ENCODE measurements at regions not wholly inside any gene's neighbourhood (a gene's known extent, or its start where the extent isn't known, plus 50 kb on each side); places are given as distances from the start of the nearest gene placed in this dataset.
"Not testable (repeated sequence)": the region's sequence is repeated elsewhere in the genome, so short reads cannot be mapped to it uniquely, and the experiment has no call there.

GRCh38 chr2:234363011-234363487, 133.8 kb downstream of the ARL4C start:
- Histone ChIP-seq H3K27me3 (ENCODE audit: insufficient read depth, low read depth, low read length) (no peaks in the 10 kb centered on the region), H3K36me3 (ENCODE audit: insufficient read depth, low read length) (no peaks in the 10 kb centered on the region), H3F3A (ENCODE audit: insufficient read depth, low read length, poor library complexity, severe bottlenecking) (no peaks in the 10 kb centered on the region), H3K79me2 (replicated peaks; ENCODE audit: insufficient read depth, low read length) (no peaks in the 10 kb centered on the region), H3K4me3 (ENCODE audit: low read length) (no peak overlapping the region), H3K27ac (ENCODE audit: low read length) (no peak overlapping the region), H3K9me3 (ENCODE audit: low read length) (peaks cover 7% of the 10 kb centered on the region), H2AFZ (ENCODE audit: low read depth, low read length) (no peak overlapping the region), H3K9me2 (ENCODE audit: insufficient read depth, low read length) (no peaks in the 10 kb centered on the region), H3K9ac (ENCODE audit: low read length) (no peak overlapping the region), H3K4me2 (ENCODE audit: low read length) (no peak overlapping the region), H4K20me1 (ENCODE audit: insufficient read depth) (no peaks in the 10 kb centered on the region)
- TF ChIP-seq REST (IDR thresholded peaks at IDR 0.05; ENCODE audit: borderline replicate concordance) (no peak), TAF1 (IDR thresholded peaks at IDR 0.05; ENCODE audit: low read depth) (no peak), SMC3 (conservative IDR thresholded peaks at IDR 0.05; ENCODE audit: poor library complexity) (no peak), EZH2 (IDR thresholded peaks at IDR 0.05; ENCODE audit: borderline replicate concordance, insufficient read depth, low read length, poor library complexity, severe bottlenecking) (no peak), POLR2AphosphoS5 (IDR thresholded peaks at IDR 0.05) (no peak), RAD21 (conservative IDR thresholded peaks at IDR 0.05) (no peak), EP300 (conservative IDR thresholded peaks at IDR 0.05; ENCODE audit: poor library complexity, severe bottlenecking) (no peak), CTCF (IDR thresholded peaks at IDR 0.05; ENCODE audit: poor library complexity, severe bottlenecking) (no peak)

GRCh38 chr2:234360313-234360975, 136.4 kb downstream of the ARL4C start:
- not testable (repeated sequence) for H3K79me2 ChIP-seq (replicated peaks; ENCODE audit: insufficient read depth, low read length); H3K4me3 ChIP-seq (ENCODE audit: low read length); H3K27me3 ChIP-seq (ENCODE audit: insufficient read depth, low read depth, low read length); H3K9me2 ChIP-seq (ENCODE audit: insufficient read depth, low read length); H3K27ac ChIP-seq (ENCODE audit: low read length); H4K20me1 ChIP-seq (ENCODE audit: insufficient read depth); H2AFZ ChIP-seq (ENCODE audit: low read depth, low read length); H3K9me3 ChIP-seq (ENCODE audit: low read length); H3K4me2 ChIP-seq (ENCODE audit: low read length); H3K36me3 ChIP-seq (ENCODE audit: insufficient read depth, low read length); H3F3A ChIP-seq (ENCODE audit: insufficient read depth, low read length, poor library complexity, severe bottlenecking); H3K9ac ChIP-seq (ENCODE audit: low read length)

- Histone ChIP-seq H2AFZ (ENCODE audit: low read depth, low read length) (no peak overlapping the region), H3K36me3 (ENCODE audit: insufficient read depth, low read length) (no peaks in the 10 kb centered on the region), H3K4me3 (ENCODE audit: low read length) (no peak overlapping the region), H3F3A (ENCODE audit: insufficient read depth, low read length, poor library complexity, severe bottlenecking) (no peaks in the 10 kb centered on the region), H4K20me1 (ENCODE audit: insufficient read depth) (no peaks in the 10 kb centered on the region), H3K27ac (ENCODE audit: low read length) (no peak overlapping the region), H3K79me2 (replicated peaks; ENCODE audit: insufficient read depth, low read length) (no peaks in the 10 kb centered on the region), H3K9me3 (ENCODE audit: low read length) (peaks cover 11% of the 10 kb centered on the region), H3K4me2 (ENCODE audit: low read length) (no peak overlapping the region), H3K9ac (ENCODE audit: low read length) (no peak overlapping the region), H3K9me2 (ENCODE audit: insufficient read depth, low read length) (no peaks in the 10 kb centered on the region), H3K27me3 (ENCODE audit: insufficient read depth, low read depth, low read length) (no peaks in the 10 kb centered on the region)
- TF ChIP-seq EP300 (conservative IDR thresholded peaks at IDR 0.05; ENCODE audit: poor library complexity, severe bottlenecking) (no peak), POLR2AphosphoS5 (IDR thresholded peaks at IDR 0.05) (no peak), TAF1 (IDR thresholded peaks at IDR 0.05; ENCODE audit: low read depth) (no peak), RAD21 (conservative IDR thresholded peaks at IDR 0.05) (no peak), EZH2 (IDR thresholded peaks at IDR 0.05; ENCODE audit: borderline replicate concordance, insufficient read depth, low read length, poor library complexity, severe bottlenecking) (no peak), MXI1 (conservative IDR thresholded peaks at IDR 0.05; ENCODE audit: poor library complexity, severe bottlenecking) (no peak), REST (IDR thresholded peaks at IDR 0.05; ENCODE audit: borderline replicate concordance) (no peak)
Measured at GRCh38 chr2:234357666-234358065, 139.2 kb downstream of the ARL4C start.
